OCI-LY3 (cell line): ENCODE measurements at regions not wholly inside any gene's neighbourhood (a gene's known extent, or its start where the extent isn't known, plus 50 kb on each side); places are given as distances from the start of the nearest gene placed in this dataset.

Experiments used
- CTCF ChIP-seq: fragments of 200-600, 300-600 bp; sonication (generic); IDR thresholded peaks from 2 replicates; pipeline ENCODE4 v1.5.1; 2014; ENCODE audit warnings: antibody characterized with exemption, low read length, low read depth
- EZH2phosphoT487 ChIP-seq: fragments of 200-600 bp; shearing (Covaris generic); IDR thresholded peaks from 2 replicates; pipeline ENCODE4 v1.6.1; 2018; ENCODE audit warnings: antibody characterized with exemption, mixed run types, low read depth

- TF ChIP-seq CTCF (no peak), EZH2phosphoT487 (no peak)
These were observed 350.7 kb upstream of the SPHKAP start for GRCh38 chr2:228532233-228532632.
